ENCODE measurements at regions not wholly inside any gene's neighbourhood (a gene's known extent, or its start where the extent isn't known, plus 50 kb on each side); places are given as distances from the start of the nearest gene placed in this dataset.

GRCh38 chr20:57013741-57014140, 252.7 kb downstream of the BMP7 start:
- no peak for DNase-seq (ENCODE audit: low spot score)
- Histone ChIP-seq H3K4me1 (ENCODE audit: insufficient read depth, low read length, poor library complexity, severe bottlenecking) (no peaks in the 10 kb centered on the region), H3K4me2 (ENCODE audit: low read length) (no peak overlapping the region), H3K9me2 (ENCODE audit: insufficient read depth, low read length) (no peaks in the 10 kb centered on the region), H3K4me3 (ENCODE audit: low read depth, low read length, poor library complexity, severe bottlenecking) (no peak overlapping the region), H2AFZ (ENCODE audit: low read length) (no peak overlapping the region), H3K36me3 (ENCODE audit: insufficient read depth, low read length) (no peaks in the 10 kb centered on the region), H3K79me2 (ENCODE audit: insufficient read depth, low read depth, low read length) (no peaks in the 10 kb centered on the region), H3K9me3 (ENCODE audit: low read length) (no peaks in the 10 kb centered on the region), H3K27ac (ENCODE audit: low read depth, low read length, poor library complexity, severe bottlenecking) (no peak overlapping the region), H4K20me1 (ENCODE audit: insufficient read depth, low read length) (no peaks in the 10 kb centered on the region)
- intact Hi-C loops (cut with micrococcal nuclease; ENCODE audit: unreplicated experiment), result no loop called here
- no peak for TF ChIP-seq EZH2phosphoT487 (IDR thresholded peaks at IDR 0.05; ENCODE audit: borderline replicate concordance, low read depth, low read length)
- TF ChIP-seq, protein P1, sequence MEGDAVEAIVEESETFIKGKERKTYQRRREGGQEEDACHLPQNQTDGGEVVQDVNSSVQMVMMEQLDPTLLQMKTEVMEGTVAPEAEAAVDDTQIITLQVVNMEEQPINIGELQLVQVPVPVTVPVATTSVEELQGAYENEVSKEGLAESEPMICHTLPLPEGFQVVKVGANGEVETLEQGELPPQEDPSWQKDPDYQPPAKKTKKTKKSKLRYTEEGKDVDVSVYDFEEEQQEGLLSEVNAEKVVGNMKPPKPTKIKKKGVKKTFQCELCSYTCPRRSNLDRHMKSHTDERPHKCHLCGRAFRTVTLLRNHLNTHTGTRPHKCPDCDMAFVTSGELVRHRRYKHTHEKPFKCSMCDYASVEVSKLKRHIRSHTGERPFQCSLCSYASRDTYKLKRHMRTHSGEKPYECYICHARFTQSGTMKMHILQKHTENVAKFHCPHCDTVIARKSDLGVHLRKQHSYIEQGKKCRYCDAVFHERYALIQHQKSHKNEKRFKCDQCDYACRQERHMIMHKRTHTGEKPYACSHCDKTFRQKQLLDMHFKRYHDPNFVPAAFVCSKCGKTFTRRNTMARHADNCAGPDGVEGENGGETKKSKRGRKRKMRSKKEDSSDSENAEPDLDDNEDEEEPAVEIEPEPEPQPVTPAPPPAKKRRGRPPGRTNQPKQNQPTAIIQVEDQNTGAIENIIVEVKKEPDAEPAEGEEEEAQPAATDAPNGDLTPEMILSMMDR (conservative IDR thresholded peaks at IDR 0.05; ENCODE audit: low read length), result no peak
- BruUV-seq (replicated peaks), result no TSS peak
- ChIA-PET CTCF (ENCODE audit: unreplicated experiment) (no interaction called here), POLR2A (no interaction called here)

- DNase-seq (ENCODE audit: low spot score), result no peak
- H3K4me2 ChIP-seq (ENCODE audit: low read length), result no peak overlapping the region
- no peaks in the 10 kb centered on the region for H3K9me3 ChIP-seq (ENCODE audit: low read length)
- ChIA-PET CTCF (ENCODE audit: unreplicated experiment) (no interaction called here), POLR2A (interaction anchor here (0.6 kb wide), 1 partner anchor 254 kb away, joined by 7 read pairs; no protein-coding TSS in a partner anchor)
- TF ChIP-seq, protein P1 (conservative IDR thresholded peaks at IDR 0.05; ENCODE audit: low read length), result no peak
- no peak for TF ChIP-seq EZH2phosphoT487 (IDR thresholded peaks at IDR 0.05; ENCODE audit: borderline replicate concordance, low read depth, low read length)
- no peak overlapping the region for H3K27ac ChIP-seq (ENCODE audit: low read depth, low read length, poor library complexity, severe bottlenecking)
- no peaks in the 10 kb centered on the region for H3K4me1 ChIP-seq (ENCODE audit: insufficient read depth, low read length, poor library complexity, severe bottlenecking)
- BruUV-seq (replicated peaks), result no TSS peak
- no peaks in the 10 kb centered on the region for H3K9me2 ChIP-seq (ENCODE audit: insufficient read depth, low read length)
- no peaks in the 10 kb centered on the region for H3K79me2 ChIP-seq (ENCODE audit: insufficient read depth, low read depth, low read length)
- H3K4me3 ChIP-seq (ENCODE audit: low read depth, low read length, poor library complexity, severe bottlenecking), result no peak overlapping the region
- H2AFZ ChIP-seq (ENCODE audit: low read length), result no peak overlapping the region
- no peaks in the 10 kb centered on the region for H4K20me1 ChIP-seq (ENCODE audit: insufficient read depth, low read length)
- intact Hi-C loops (cut with micrococcal nuclease; ENCODE audit: unreplicated experiment), result no loop called here
- no peaks in the 10 kb centered on the region for H3K36me3 ChIP-seq (ENCODE audit: insufficient read depth, low read length)
Observed at GRCh38 chr20:57020364-57020763, 246.1 kb downstream of the BMP7 start.

DNA sequence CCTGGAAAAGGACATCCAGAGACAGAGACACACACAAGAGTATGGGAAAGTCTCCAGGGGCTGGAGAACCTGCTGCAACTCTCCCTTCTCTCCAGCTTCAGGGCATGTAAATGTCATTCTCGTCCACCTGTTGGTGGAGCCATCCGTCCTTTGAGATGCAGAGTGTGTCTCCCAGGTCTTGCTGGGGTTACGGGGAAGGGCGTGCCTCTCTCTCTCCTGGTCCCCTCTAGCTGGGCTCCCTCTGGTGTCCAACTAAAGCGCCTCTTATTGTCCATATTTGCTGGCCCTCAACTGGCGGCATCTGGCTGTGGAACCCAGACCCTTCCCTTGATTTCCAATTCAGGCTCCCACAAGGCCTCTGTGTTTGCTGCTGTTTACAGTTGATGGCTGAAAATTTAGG, 244.1 kb downstream of the BMP7 start:
- no TSS peak for BruUV-seq (replicated peaks)
- intact Hi-C loops (cut with micrococcal nuclease; ENCODE audit: unreplicated experiment), result no loop called here
- ChIA-PET POLR2A (interaction anchor here (0.9 kb wide), 1 partner anchor 189 kb away, joined by 3 read pairs; no protein-coding TSS in a partner anchor), CTCF (ENCODE audit: unreplicated experiment) (no interaction called here)
- no peaks in the 10 kb centered on the region for H3K36me3 ChIP-seq (ENCODE audit: insufficient read depth, low read length)
- H3K4me2 ChIP-seq (ENCODE audit: low read length), result no peak overlapping the region
- H3K9me3 ChIP-seq (ENCODE audit: low read length), result no peaks in the 10 kb centered on the region
- no peaks in the 10 kb centered on the region for H4K20me1 ChIP-seq (ENCODE audit: insufficient read depth, low read length)
- no peak for TF ChIP-seq EZH2phosphoT487 (IDR thresholded peaks at IDR 0.05; ENCODE audit: borderline replicate concordance, low read depth, low read length)
- TF ChIP-seq, protein P1 (conservative IDR thresholded peaks at IDR 0.05; ENCODE audit: low read length), result peak; percentile 24; the same call in 1 of the 2 replicates
- no peaks in the 10 kb centered on the region for H3K79me2 ChIP-seq (ENCODE audit: insufficient read depth, low read depth, low read length)
- H3K9me2 ChIP-seq (ENCODE audit: insufficient read depth, low read length), result no peaks in the 10 kb centered on the region
- DNase-seq (ENCODE audit: low spot score), result no peak
- H3K27ac ChIP-seq (ENCODE audit: low read depth, low read length, poor library complexity, severe bottlenecking), result no peak overlapping the region
- H3K4me3 ChIP-seq (ENCODE audit: low read depth, low read length, poor library complexity, severe bottlenecking), result no peak overlapping the region
- no peak overlapping the region for H2AFZ ChIP-seq (ENCODE audit: low read length)
- no peaks in the 10 kb centered on the region for H3K4me1 ChIP-seq (ENCODE audit: insufficient read depth, low read length, poor library complexity, severe bottlenecking)

Measured in OCI-LY7 (cell line).